ENCODE measurements at regions not wholly inside any gene's neighbourhood (a gene's known extent, or its start where the extent isn't known, plus 50 kb on each side); places are given as distances from the start of the nearest gene placed in this dataset.

- ATAC-seq (ENCODE audit: low read depth) = no peak
- H3K27ac ChIP-seq (ENCODE audit: insufficient read depth, low read length) = no peak overlapping the region
- no peak overlapping the region for H3K56ac ChIP-seq (ENCODE audit: extremely low read depth, insufficient read depth, low read length)
- H3K23ac ChIP-seq (ENCODE audit: low read depth, low read length) = no peak overlapping the region
- H2BK20ac ChIP-seq (ENCODE audit: low read depth, low read length) = no peak overlapping the region
- H4K8ac ChIP-seq (ENCODE audit: low read depth in 2 of 2, low read length in 2 of 2) = no peak overlapping the region
- H3K79me1 ChIP-seq (ENCODE audit: low read depth in 1 of 2, low read length in 2 of 2) = no peaks in the 10 kb centered on the region
- no TSS peak for BruUV-seq (replicated peaks)
- H2BK5ac ChIP-seq (ENCODE audit: low read depth, low read length, poor library complexity, severe bottlenecking) = no peak overlapping the region
- no peak overlapping the region for H3K4me2 ChIP-seq (ENCODE audit: low read depth, low read length)
- no peaks in the 10 kb centered on the region for H3K27me3 ChIP-seq (ENCODE audit: control insufficient read depth, insufficient read depth, low read length)
- no peak overlapping the region for H3K9ac ChIP-seq (ENCODE audit: low read depth, low read length)
- no peaks in the 10 kb centered on the region for H3K4me1 ChIP-seq (ENCODE audit: control insufficient read depth, insufficient read depth, low read length)
- H2BK120ac ChIP-seq (ENCODE audit: low read depth, low read length) = no peak overlapping the region
- no CpG with 5 or more reads among the region's 2 CpGs for WGBS, 2 experiments (ENCODE audit: extremely low coverage in 2 of 2, insufficient read length in 1 of 2)
- no peak overlapping the region for H3K4me3 ChIP-seq (ENCODE audit: insufficient read depth, low read depth, low read length)
- no peak for DNase-seq
- no peaks in the 10 kb centered on the region for H3K36me3 ChIP-seq (ENCODE audit: control insufficient read depth, insufficient read depth, low read length)
- ChIA-PET POLR2A (ENCODE audit: unreplicated experiment) (no interaction called here), CTCF (no interaction called here)
- H3K9me1 ChIP-seq (ENCODE audit: insufficient read depth, low read length) = no peaks in the 10 kb centered on the region
- no peak overlapping the region for H2AFZ ChIP-seq (replicated peaks; ENCODE audit: low read length, poor library complexity)
- H2BK15ac ChIP-seq (ENCODE audit: low read depth, low read length) = no peak overlapping the region
- TF ChIP-seq RAD21 (IDR thresholded peaks at IDR 0.05; ENCODE audit: low read length) (no peak), RCOR1 (IDR thresholded peaks at IDR 0.05; ENCODE audit: insufficient replicate concordance, low read length) (no peak), FOS (IDR thresholded peaks at IDR 0.05; ENCODE audit: low read depth, low read length) (no peak), CHD1 (IDR thresholded peaks at IDR 0.05; ENCODE audit: low read depth, low read length) (no peak), MAFK (IDR thresholded peaks at IDR 0.05; ENCODE audit: low read depth, low read length) (no peak), SMC3 (IDR thresholded peaks at IDR 0.05; ENCODE audit: low read depth, low read length) (no peak), POLR2A (IDR thresholded peaks at IDR 0.05; ENCODE audit: low read depth, low read length) (no peak), MAZ (IDR thresholded peaks at IDR 0.05; ENCODE audit: borderline replicate concordance, low read depth, low read length) (no peak), ELK1 (IDR thresholded peaks at IDR 0.05; ENCODE audit: borderline replicate concordance, low read depth, low read length) (no peak), MXI1 (IDR thresholded peaks at IDR 0.05; ENCODE audit: borderline replicate concordance, low read depth, low read length) (no peak), CEBPB (IDR thresholded peaks at IDR 0.05; ENCODE audit: low read depth, low read length) (no peak), RFX5 (IDR thresholded peaks at IDR 0.05; ENCODE audit: low read depth, low read length) (no peak), USF2 (IDR thresholded peaks at IDR 0.05; ENCODE audit: low read depth, low read length) (no peak), BHLHE40 (IDR thresholded peaks at IDR 0.05; ENCODE audit: low read depth, low read length) (no peak), NFE2L2 (IDR thresholded peaks at IDR 0.05; ENCODE audit: low read depth, low read length) (no peak), CTCF (conservative IDR thresholded peaks at IDR 0.05; ENCODE audit: low read depth, low read length) (no peak)
- H3K4ac ChIP-seq (ENCODE audit: low read depth, low read length) = no peak overlapping the region
- no peak overlapping the region for H4K91ac ChIP-seq (ENCODE audit: insufficient read depth, low read depth, low read length)
- no peak overlapping the region for H4K5ac ChIP-seq (ENCODE audit: low read depth, low read length)
- dilution Hi-C loops (cut with HindIII; ENCODE audit: low sequenced_read_pairs, unreplicated experiment) = no loop called here
- no peak overlapping the region for H3K18ac ChIP-seq (ENCODE audit: low read depth, low read length)
- peaks cover 4% of the 10 kb centered on the region; the same call in 1 of the 2 replicates for H3K9me3 ChIP-seq (ENCODE audit: control insufficient read depth, insufficient read depth, low read length)
- no peak overlapping the region for H3K14ac ChIP-seq (replicated peaks; ENCODE audit: low read depth, low read length)
- no peaks in the 10 kb centered on the region for H4K20me1 ChIP-seq (ENCODE audit: insufficient read depth, low read length)
- in situ Hi-C loops (cut with MboI; ENCODE audit: low sequenced_read_pairs) = no loop called here
- intact Hi-C loops (cut with micrococcal nuclease) = no loop called here
- H2AK9ac ChIP-seq (replicated peaks; ENCODE audit: low read depth, low read length, poor library complexity) = no peak overlapping the region
- no peak overlapping the region for H2AK5ac ChIP-seq (ENCODE audit: low read depth, low read length)
Measured at GRCh38 chr10:37015498-37015897, 109.9 kb upstream of the ANKRD30A start.

All from IMR-90 (cell line).